HEK293 (cell line): ENCODE measurements at regions not wholly inside any gene's neighbourhood (a gene's known extent, or its start where the extent isn't known, plus 50 kb on each side); places are given as distances from the start of the nearest gene placed in this dataset.

Experiments
- CTCF ChIA-PET: fragments of 350-600 bp; formaldehyde crosslinking; extraction: SDS; loops from one replicate; lab custom pipeline; 2021; ENCODE audit warnings: antibody characterized with exemption; lab: Yijun Ruan, JAX
- POLR2A ChIA-PET: fragments of 300-600 bp; formaldehyde crosslinking; extraction: SDS; loops from one replicate; lab custom pipeline; 2020; ENCODE audit warnings: antibody characterized with exemption, inconsistent platforms; lab: Yijun Ruan, JAX
- H3K27ac ChIP-seq: fragments of 200-500 bp; sonication (Bioruptor generic); 2 replicates; pipeline ENCODE4 v1.5.1; 2014; ENCODE audit warnings: low read depth, low read length, control low read depth, inconsistent platforms; ENCODE audit errors: extremely low read depth
- H3K36me3 ChIP-seq, 2 experiments: fragments of 200-500 bp in 1 of 2; sonication (Bioruptor generic) in 1 of 2; 1 replicate in 1 of 2; 2 replicates in 1 of 2; pipeline ENCODE4 v1.5.1; 2014 to 2017; ENCODE audit warnings: inconsistent platforms in 2 of 2, low read length in 2 of 2; ENCODE audit not compliant: control insufficient read depth in 2 of 2, insufficient read depth in 1 of 2
- H3K4me1 ChIP-seq: fragments of 200-500 bp; sonication (Bioruptor generic); 2 replicates; pipeline ENCODE4 v1.5.1; 2014; ENCODE audit warnings: mild to moderate bottlenecking, low read length, inconsistent platforms; ENCODE audit not compliant: control insufficient read depth, insufficient read depth
- H3K4me3 ChIP-seq: 2 replicates; pipeline ENCODE4 v1.5.1; 2011; ENCODE audit warnings: low read depth, mild to moderate bottlenecking, control low read depth, low read length, moderate library complexity
- H3K9me3 ChIP-seq: fragments of 200-500 bp; sonication (Bioruptor generic); 2 replicates; pipeline ENCODE4 v1.5.1; 2014; ENCODE audit warnings: low read depth, low read length, inconsistent platforms; ENCODE audit not compliant: control insufficient read depth, insufficient read depth
- GFI1B ChIP-seq: fragments of 450-650 bp; formaldehyde crosslinking; IDR thresholded peaks from 2 replicates; pipeline ENCODE4 v1.5.1; 2016; ENCODE audit warnings: missing biosample characterization, missing genetic modification characterization
- IKZF3 ChIP-seq: fragments of 450-650 bp; IDR thresholded peaks from 2 replicates; pipeline ENCODE4 v1.5.0; 2018; ENCODE audit warnings: missing biosample characterization, mild to moderate bottlenecking, missing genetic modification characterization, moderate library complexity
- OSR2 ChIP-seq: fragments of 450-650 bp; formaldehyde crosslinking; IDR thresholded peaks from 2 replicates; pipeline ENCODE4 v1.5.1; 2016; ENCODE audit warnings: missing biosample characterization, missing genetic modification characterization
- OVOL3 ChIP-seq: fragments of 450-650 bp; formaldehyde crosslinking; IDR thresholded peaks from 2 replicates; pipeline ENCODE4 v1.5.1; 2016; ENCODE audit warnings: missing biosample characterization, missing genetic modification characterization
- PRDM6 ChIP-seq: fragments of 450-650 bp; formaldehyde crosslinking; IDR thresholded peaks from 2 replicates; pipeline ENCODE4 v1.5.1; 2017; ENCODE audit warnings: missing biosample characterization, missing genetic modification characterization
- SETDB1 ChIP-seq: IDR thresholded peaks from one replicate; pipeline ENCODE4 v1.6.1; 2017; ENCODE audit warnings: mild to moderate bottlenecking, low read length, moderate library complexity, mixed read lengths; ENCODE audit not compliant: insufficient read length
- YY1 ChIP-seq: fragments of 450-650 bp; formaldehyde crosslinking; IDR thresholded peaks from 2 replicates; pipeline ENCODE4 v1.5.1; 2018; ENCODE audit warnings: missing biosample characterization, missing genetic modification characterization
- YY2 ChIP-seq: fragments of 450-650 bp; formaldehyde crosslinking; IDR thresholded peaks from 2 replicates; pipeline ENCODE4 v1.5.1; 2016; ENCODE audit warnings: missing biosample characterization, missing genetic modification characterization
- ZBTB10 ChIP-seq: fragments of 450-650 bp; formaldehyde crosslinking; IDR thresholded peaks from 2 replicates; pipeline ENCODE4 v1.5.1; 2016; ENCODE audit warnings: missing biosample characterization, missing genetic modification characterization
- ZBTB17 ChIP-seq: fragments of 450-650 bp; formaldehyde crosslinking; IDR thresholded peaks from 2 replicates; pipeline ENCODE4 v1.5.1; 2016; ENCODE audit warnings: missing biosample characterization, missing genetic modification characterization
- ZBTB49 ChIP-seq: fragments of 450-650 bp; formaldehyde crosslinking; IDR thresholded peaks from 2 replicates; pipeline ENCODE4 v1.5.1; 2016; ENCODE audit warnings: missing biosample characterization, missing genetic modification characterization, low read depth
- ZNF114 ChIP-seq: fragments of 450-650 bp; formaldehyde crosslinking; IDR thresholded peaks from 2 replicates; pipeline ENCODE4 v1.5.0; 2017; ENCODE audit warnings: missing biosample characterization, missing genetic modification characterization
- ZNF132 ChIP-seq: fragments of 450-650 bp; formaldehyde crosslinking; IDR thresholded peaks from 2 replicates; pipeline ENCODE4 v1.5.1; 2017; ENCODE audit warnings: missing biosample characterization, missing genetic modification characterization, borderline replicate concordance
- ZNF138 ChIP-seq: fragments of 450-650 bp; formaldehyde crosslinking; IDR thresholded peaks from 2 replicates; pipeline ENCODE4 v1.5.1; 2016; ENCODE audit warnings: missing biosample characterization, missing genetic modification characterization, borderline replicate concordance
- ZNF140 ChIP-seq: fragments of 450-650 bp; formaldehyde crosslinking; IDR thresholded peaks from 2 replicates; pipeline ENCODE4 v1.5.1; 2016; ENCODE audit warnings: missing biosample characterization, missing genetic modification characterization
- ZNF157 ChIP-seq: fragments of 450-650 bp; formaldehyde crosslinking; IDR thresholded peaks from 2 replicates; pipeline ENCODE4 v1.5.1; 2016; ENCODE audit warnings: missing biosample characterization, missing genetic modification characterization
- ZNF169 ChIP-seq: fragments of 450-650 bp; formaldehyde crosslinking; IDR thresholded peaks from 2 replicates; pipeline ENCODE4 v1.5.1; 2016; ENCODE audit warnings: missing biosample characterization, missing genetic modification characterization
- ZNF221 ChIP-seq: fragments of 450-650 bp; formaldehyde crosslinking; IDR thresholded peaks from 2 replicates; pipeline ENCODE4 v1.5.1; 2017; ENCODE audit warnings: missing biosample characterization, missing genetic modification characterization, borderline replicate concordance
- ZNF280D ChIP-seq: fragments of 450-650 bp; formaldehyde crosslinking; IDR thresholded peaks from 2 replicates; pipeline ENCODE4 v1.5.1; 2016; ENCODE audit warnings: missing biosample characterization, missing genetic modification characterization
- ZNF366 ChIP-seq: fragments of 450-650 bp; formaldehyde crosslinking; conservative IDR thresholded peaks from 2 replicates; pipeline ENCODE4 v1.5.1; 2016; ENCODE audit warnings: missing biosample characterization, missing genetic modification characterization
- ZNF473 ChIP-seq: fragments of 450-650 bp; formaldehyde crosslinking; IDR thresholded peaks from 2 replicates; pipeline ENCODE4 v1.5.1; 2017; ENCODE audit warnings: missing biosample characterization, missing genetic modification characterization
- ZNF510 ChIP-seq: fragments of 450-650 bp; formaldehyde crosslinking; IDR thresholded peaks from 2 replicates; pipeline ENCODE4 v1.5.1; 2018; ENCODE audit warnings: mild to moderate bottlenecking, missing genetic modification characterization, missing biosample characterization; ENCODE audit not compliant: insufficient replicate concordance
- ZNF544 ChIP-seq: fragments of 450-650 bp; formaldehyde crosslinking; IDR thresholded peaks from 2 replicates; pipeline ENCODE4 v1.5.0; 2017; ENCODE audit warnings: missing biosample characterization, missing genetic modification characterization
- ZNF571 ChIP-seq: fragments of 450-650 bp; formaldehyde crosslinking; IDR thresholded peaks from 2 replicates; pipeline ENCODE4 v1.5.0; 2017; ENCODE audit warnings: missing biosample characterization, missing genetic modification characterization
- ZNF777 ChIP-seq: fragments of 450-650 bp; formaldehyde crosslinking; IDR thresholded peaks from 2 replicates; pipeline ENCODE4 v1.5.1; 2017; ENCODE audit warnings: missing biosample characterization, missing genetic modification characterization, borderline replicate concordance

- TF ChIP-seq ZNF132 (tag by site-specific recombination) (no peak), OSR2 (tag by site-specific recombination) (no peak)
Observed at GRCh38 chr18:73829146-73829545, 318.5 kb downstream of the FBXO15 start (continued).

GRCh38 chr18:73827801-73828200, 319.8 kb downstream of the FBXO15 start:
- no peaks in the 10 kb centered on the region for H3K36me3 ChIP-seq
- ChIA-PET POLR2A (no interaction called here), CTCF (no interaction called here)
- H3K4me1 ChIP-seq, result no peaks in the 10 kb centered on the region
- H3K27ac ChIP-seq, result no peak overlapping the region
- H3K9me3 ChIP-seq, result no peaks in the 10 kb centered on the region
- TF ChIP-seq OVOL3 (tag by site-specific recombination) (no peak), ZNF473 (tag by site-specific recombination) (no peak), ZNF140 (tag by site-specific recombination) (no peak), ZNF510 (no peak), ZBTB17 (tag by site-specific recombination) (no peak), YY2 (tag by site-specific recombination) (no peak), ZNF221 (tag by site-specific recombination) (no peak), YY1 (no peak), ZNF280D (tag by site-specific recombination) (no peak)
- H3K4me3 ChIP-seq, result no peak overlapping the region

GRCh38 chr18:73826098-73826497, 321.5 kb downstream of the FBXO15 start:
- H3K9me3 ChIP-seq, result no peaks in the 10 kb centered on the region
- TF ChIP-seq ZNF138 (tag by site-specific recombination), result no peak
- no peak for TF ChIP-seq ZNF544
- no peak for TF ChIP-seq ZNF114 (tag by site-specific recombination)
- TF ChIP-seq ZNF777 (tag by site-specific recombination), result no peak
- no peak for TF ChIP-seq ZNF366
- TF ChIP-seq IKZF3 (tag by site-specific recombination), result no peak
- no peak for TF ChIP-seq ZBTB10 (tag by site-specific recombination)
- TF ChIP-seq SETDB1, result no peak
- TF ChIP-seq ZNF157, result no peak
- TF ChIP-seq ZNF571 (tag by site-specific recombination), result no peak
- no peak for TF ChIP-seq ZNF510
- TF ChIP-seq GFI1B (tag by site-specific recombination), result no peak
- no peak for TF ChIP-seq PRDM6
- TF ChIP-seq ZBTB49, result no peak
- TF ChIP-seq ZNF169 (tag by site-specific recombination), result no peak
- TF ChIP-seq, all 188 proteins: peak for 0
- H3K36me3 ChIP-seq, result no peaks in the 10 kb centered on the region
- no peaks in the 10 kb centered on the region for H3K4me1 ChIP-seq
- H3K27ac ChIP-seq, result no peak overlapping the region
- ChIA-PET CTCF (interaction anchor here (0.6 kb wide), 1 partner anchor 77 kb away, joined by 3 read pairs; no protein-coding TSS in a partner anchor), POLR2A (no interaction called here)
- H3K4me3 ChIP-seq, result no peak overlapping the region
